Limb (tissue), 2 donors: ENCODE measurements at regions not wholly inside any gene's neighbourhood (a gene's known extent, or its start where the extent isn't known, plus 50 kb on each side); places are given as distances from the start of the nearest gene placed in this dataset.

Source experiments
- DNase-seq, 2 donors: peaks; one replicate each; pipeline ENCODE4 v3.0.0-alpha.2; 2016; ENCODE audit errors: extremely low spot score in 2 of 2

DNA sequence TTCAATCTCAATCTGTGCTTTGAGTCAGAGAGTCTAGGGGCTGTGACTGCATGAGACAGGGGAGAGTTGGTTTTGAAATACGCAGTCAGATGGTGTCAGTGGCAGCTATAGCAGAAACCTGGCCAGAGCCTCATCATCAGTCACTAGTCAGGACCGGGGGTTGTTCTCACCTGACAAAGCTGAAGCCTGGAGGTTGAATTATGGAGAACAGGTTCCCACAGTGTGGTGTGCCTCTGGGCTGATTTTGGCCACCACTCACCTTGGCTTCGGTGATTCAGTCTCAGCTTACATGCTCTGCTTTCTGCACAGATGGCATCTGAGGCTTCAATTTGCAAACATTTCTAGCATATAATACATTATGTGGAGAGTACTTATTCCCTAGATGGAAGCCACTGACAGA, 387.3 kb downstream of the YTHDC2 start:
- DNase-seq = no peak

DNA sequence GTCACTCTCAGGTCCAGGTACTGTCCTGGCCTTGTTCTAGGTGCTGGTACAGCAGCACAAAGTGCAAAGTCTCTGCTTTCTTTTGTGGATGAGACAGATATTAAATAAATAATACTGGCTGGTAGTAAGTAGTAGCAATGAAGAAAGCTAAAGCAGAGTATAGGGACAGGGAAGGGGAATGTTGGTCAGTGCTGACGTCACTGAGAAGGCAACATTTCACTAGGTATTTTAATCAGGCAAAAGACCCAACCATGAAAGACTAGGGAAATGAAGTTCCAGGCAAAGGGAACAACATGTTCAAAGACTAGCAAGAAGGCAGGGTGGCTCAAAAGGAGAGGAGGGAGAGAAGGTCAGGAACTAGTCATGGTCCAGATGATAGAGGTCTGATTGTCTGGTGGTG, 388.2 kb downstream of the YTHDC2 start:
- DNase-seq = no peak

DNA sequence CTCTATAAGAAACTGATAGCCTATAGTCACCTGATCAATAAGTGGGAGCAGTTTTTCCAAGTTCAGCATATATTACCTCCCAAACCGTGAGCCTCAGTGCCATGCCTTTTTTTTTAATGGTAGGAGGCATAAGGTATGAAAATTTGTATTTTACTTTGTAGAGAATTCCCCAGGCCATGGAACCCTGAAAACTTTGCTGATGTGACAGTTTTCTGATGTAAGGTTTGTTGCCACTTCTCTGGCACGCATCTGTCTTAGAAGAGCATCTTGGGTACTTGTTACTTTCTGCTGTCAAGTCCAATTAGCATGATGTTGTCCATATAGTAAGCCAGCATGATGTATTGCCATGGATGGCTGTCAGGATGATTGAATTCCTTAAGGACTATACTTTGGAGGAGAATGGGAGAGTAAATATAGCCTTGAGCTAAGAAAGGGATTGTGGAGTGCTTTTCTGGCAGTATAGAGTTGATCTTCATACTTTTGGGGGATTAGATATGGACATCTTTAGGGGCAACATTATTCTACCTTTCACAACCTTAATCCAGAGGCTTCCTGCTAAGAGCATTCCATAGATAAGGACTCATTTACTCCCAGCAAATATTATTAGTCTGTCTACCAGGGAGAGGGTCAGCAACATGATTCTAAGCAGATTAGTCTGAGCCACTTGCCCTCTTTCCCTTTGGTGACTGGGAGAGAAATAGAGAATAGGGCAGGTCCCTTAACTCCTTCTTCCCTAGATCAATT, 389.6 kb downstream of the YTHDC2 start:
- no peak for DNase-seq

GRCh38 chr5:113909782-113910181, 396.3 kb downstream of the YTHDC2 start:
- DNase-seq = no peak

GRCh38 chr5:113917997-113918396, 404.5 kb downstream of the YTHDC2 start:
- DNase-seq = no peak

- no peak for DNase-seq
Observed at GRCh38 chr5:113922343-113922742, 408.8 kb downstream of the YTHDC2 start.

DNA sequence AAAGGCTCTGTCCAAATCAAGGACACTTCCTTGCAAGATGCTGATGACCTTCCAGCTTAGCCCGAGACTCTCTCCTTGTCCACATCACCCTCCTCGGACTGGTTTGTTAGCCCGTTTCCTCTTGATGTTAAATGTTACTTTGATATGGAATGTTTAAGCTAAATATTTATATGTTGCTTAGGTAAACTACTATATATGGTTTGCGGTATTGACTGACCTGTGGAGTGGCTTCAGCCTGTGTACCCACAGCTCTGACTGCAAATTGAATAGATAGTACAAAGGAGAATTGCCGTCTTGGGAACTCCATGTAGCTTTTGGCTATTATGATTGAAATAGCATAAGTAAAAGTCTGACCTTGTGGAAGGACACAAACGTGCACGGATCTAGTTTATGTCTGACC, 422.0 kb downstream of the YTHDC2 start:
- DNase-seq = no peak

- no peak for DNase-seq
Observed at GRCh38 chr5:113937301-113937700, 423.8 kb downstream of the YTHDC2 start.

- no peak for DNase-seq
Observed at GRCh38 chr5:113939988-113940387, 421.9 kb upstream of the KCNN2 start.

DNA sequence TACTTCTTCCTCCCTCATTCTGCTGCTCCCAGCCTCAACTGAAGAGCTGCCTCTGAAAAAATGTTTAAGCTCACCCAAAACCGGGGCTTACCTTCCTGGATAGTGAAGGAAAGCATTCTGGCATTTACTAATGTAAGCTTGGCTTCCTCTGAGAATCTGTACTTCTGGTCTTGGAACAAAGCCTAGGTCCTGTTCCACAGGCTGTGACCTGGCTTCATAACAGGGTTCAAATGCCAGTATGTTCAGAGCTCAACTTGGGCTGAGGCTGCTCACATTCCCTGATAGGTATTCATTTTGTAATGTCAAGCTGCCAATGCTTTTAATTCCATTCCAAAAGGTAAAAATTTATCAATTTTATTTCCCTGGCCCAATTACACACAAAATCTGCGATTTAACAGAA, 411.7 kb upstream of the KCNN2 start:
- DNase-seq = no peak

- no peak for DNase-seq
Observed at GRCh38 chr5:113965225-113965624, 396.6 kb upstream of the KCNN2 start.

DNA sequence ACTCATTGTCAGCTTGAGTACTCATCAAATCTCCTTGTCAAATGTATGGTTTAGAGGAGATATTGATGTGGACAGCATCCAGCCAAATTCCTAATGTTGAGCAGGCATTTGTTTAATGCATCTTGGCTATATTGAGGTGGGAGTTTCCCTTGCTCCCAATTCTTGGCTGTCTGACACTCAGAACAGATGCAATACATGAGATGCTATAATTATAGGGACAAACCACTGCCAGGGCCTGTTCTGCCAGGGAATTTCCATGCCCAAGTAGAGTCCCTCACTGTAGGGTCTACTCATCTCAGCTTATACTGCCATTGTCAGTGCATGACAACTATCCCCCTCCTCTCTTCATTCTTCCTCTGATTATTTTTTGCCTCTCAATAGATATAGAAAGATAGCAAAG, 392.0 kb upstream of the KCNN2 start:
- no peak for DNase-seq

- DNase-seq = no peak
Observed at GRCh38 chr5:113971454-113971853, 390.4 kb upstream of the KCNN2 start.

- no peak for DNase-seq
Observed at GRCh38 chr5:113974976-113975375, 386.9 kb upstream of the KCNN2 start.

DNA sequence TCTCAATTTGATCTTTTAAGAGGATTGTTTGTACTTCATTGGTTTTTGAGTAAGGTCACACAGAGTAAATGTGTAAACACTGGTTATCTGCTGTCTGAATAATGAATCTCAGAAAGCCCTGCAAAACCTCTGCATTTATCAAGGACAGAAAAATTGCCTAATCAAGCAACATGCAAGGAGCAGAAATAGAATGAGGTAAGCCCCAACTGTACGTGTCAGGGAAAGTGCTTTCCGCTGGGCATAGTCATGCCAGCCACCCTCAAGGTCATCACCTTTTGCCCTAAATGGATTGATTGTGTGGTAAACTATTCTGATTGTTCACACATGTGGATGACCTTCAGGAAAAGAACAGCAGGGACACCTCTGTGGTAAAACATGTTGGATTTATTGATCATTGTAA, 376.9 kb upstream of the KCNN2 start:
- no peak for DNase-seq

DNA sequence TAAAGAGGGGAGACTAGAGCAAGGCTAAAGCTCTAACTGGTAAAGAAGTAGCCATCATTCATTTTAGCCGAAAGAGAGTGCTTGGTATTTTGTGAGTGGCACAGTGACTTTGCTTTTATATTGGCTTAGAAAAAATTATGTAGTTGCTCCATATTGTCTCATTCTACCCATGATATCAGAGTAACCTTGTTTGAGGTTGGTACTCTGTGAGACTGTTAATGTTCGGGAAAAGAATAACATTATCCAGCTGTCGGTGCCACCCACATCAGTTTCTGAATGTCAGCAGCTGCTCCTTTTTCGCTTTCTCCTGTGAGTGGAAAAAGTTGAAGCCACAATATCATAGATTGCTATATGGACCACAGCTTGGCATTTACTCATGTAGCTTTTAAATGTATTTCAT, 376.4 kb upstream of the KCNN2 start:
- no peak for DNase-seq

GRCh38 chr5:113989278-113989912, 372.5 kb upstream of the KCNN2 start:
- no peak for DNase-seq

DNA sequence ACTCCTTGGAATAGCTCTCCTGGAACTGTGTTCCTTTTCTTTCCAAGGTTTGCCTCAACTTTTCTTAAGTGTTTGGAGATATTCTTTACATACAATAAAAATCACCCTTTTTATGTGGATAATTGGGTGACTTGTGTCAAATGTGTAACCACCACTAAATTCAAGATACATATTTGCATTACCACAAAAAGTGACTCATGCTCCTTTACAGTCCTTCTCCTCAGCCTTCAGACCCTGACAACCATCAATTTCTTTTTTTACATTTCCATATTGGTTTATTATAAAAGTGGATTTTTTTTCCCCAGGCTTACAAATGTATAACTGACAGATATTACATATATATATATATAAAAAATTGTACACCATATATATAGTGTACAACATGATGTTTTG, 372.0 kb upstream of the KCNN2 start:
- no peak for DNase-seq

DNA sequence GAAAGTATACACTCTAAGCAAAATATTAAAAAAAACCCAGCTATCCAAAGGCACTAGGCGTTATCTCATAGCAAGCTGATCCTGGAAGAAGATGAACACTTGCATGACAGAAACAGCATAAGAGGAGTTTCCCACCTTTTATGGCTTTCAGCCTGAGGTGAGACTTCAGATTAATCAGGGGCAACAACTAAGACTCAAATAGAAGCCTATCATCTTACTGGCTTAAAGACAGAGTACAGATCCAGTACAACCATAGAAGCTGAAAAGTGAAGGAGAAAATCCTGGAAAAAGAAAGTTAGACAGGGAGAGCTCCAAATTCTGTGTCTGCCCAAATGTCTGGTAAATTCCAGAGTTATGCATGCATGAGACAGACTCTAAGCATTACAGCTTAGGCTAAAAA, 360.8 kb upstream of the KCNN2 start:
- no peak for DNase-seq

- DNase-seq = no peak
Observed at GRCh38 chr5:114006582-114006981, 355.3 kb upstream of the KCNN2 start.

GRCh38 chr5:114007678-114008077, 354.2 kb upstream of the KCNN2 start:
- DNase-seq = no peak

GRCh38 chr5:114010362-114010761, 351.5 kb upstream of the KCNN2 start:
- no peak for DNase-seq

DNA sequence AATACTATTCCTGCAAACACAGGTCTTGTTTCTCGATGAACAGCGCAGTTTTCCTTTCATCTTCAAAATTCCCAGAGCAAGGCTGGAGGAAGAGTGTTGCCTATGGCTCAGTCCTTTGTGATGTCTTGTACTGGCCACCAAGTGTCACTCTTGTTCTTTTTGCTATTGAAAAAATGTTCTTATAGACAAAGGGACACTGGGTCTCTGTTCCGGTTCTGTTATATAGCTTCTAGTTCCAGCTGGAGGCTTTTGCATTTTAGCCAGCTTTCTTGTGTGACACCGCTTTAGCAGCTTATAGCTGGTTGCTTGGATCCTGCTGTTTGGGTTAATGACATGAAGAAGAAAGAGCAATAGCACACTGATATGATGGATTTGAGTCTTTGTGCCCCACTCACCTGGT, 343.7 kb upstream of the KCNN2 start:
- DNase-seq = no peak
